NT2/D1 (cell line): ENCODE measurements at regions not wholly inside any gene's neighbourhood (a gene's known extent, or its start where the extent isn't known, plus 50 kb on each side); places are given as distances from the start of the nearest gene placed in this dataset.

Experiments
- SUZ12 ChIP-seq: IDR thresholded peaks from 2 replicates; pipeline ENCODE4 v1.6.1; 2011; ENCODE audit not compliant: insufficient read length, insufficient read depth; ENCODE audit errors: extremely low read depth
- ZNF274 ChIP-seq: IDR thresholded peaks from 2 replicates; pipeline ENCODE4 v1.6.1; 2011; ENCODE audit warnings: mild to moderate bottlenecking, low read depth, low read length

DNA sequence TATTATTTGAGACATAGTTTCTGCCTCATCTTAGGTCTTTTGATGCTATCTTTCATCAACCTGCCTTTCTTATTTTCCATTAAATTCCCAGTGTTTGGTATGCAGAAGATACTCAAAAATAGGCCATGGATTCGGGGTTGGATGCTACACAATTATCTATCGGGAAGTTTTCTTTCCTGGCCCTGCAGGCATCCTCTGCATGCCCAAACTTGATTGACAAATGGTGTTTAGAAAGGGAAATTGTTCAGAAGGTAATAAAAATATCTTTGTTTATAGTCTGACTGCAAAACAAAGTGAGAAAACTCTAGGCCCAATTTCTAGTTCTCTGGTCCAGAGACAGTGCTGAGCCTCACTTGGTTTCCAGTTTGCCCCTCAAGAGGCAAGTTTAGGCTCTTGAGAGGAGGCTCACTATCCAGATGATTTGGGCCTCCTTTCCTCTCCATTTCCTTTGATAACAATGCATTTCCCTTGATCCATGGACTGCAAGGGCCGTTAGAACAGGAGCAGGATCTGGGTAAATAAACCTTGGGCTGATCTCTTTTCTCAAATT lies 157.1 kb upstream of the DPH6 start:
- TF ChIP-seq SUZ12 (no peak), ZNF274 (no peak)
